PC-9 (cell line): ENCODE measurements at regions not wholly inside any gene's neighbourhood (a gene's known extent, or its start where the extent isn't known, plus 50 kb on each side); places are given as distances from the start of the nearest gene placed in this dataset.

ENCODE experiments used
- BruUV-seq: library from RNA; stranded (reverse); fragments of 400-500 nt; replicated peaks from 2 replicates; lab custom pipeline; 2021; lab: Mats Ljungman, UMichigan
- CTCF ChIA-PET: fragments of 300-600 bp; sonication (Branson Sonifier 250); formaldehyde crosslinking; loops from one replicate; lab custom pipeline; 2022; ENCODE audit warnings: antibody characterized with exemption; lab: Charles Lee
- POLR2A ChIA-PET: fragments of 300-600 bp; sonication (Branson Sonifier 250); formaldehyde crosslinking; loops from one replicate; lab custom pipeline; 2022; ENCODE audit warnings: antibody characterized with exemption; ENCODE audit not compliant: unreplicated experiment; lab: Charles Lee
- DNase-seq, 2 experiments: peaks; one replicate each; pipeline versions ENCODE4 v3.0.0 to v3.0.0-alpha.2; 2015 to 2022; ENCODE audit warnings: mixed read lengths in 1 of 2
- H2AFZ ChIP-seq: fragments of 200-600 bp; sonication (generic); 2 replicates; pipeline ENCODE4 v1.8.1; 2017; ENCODE audit warnings: antibody characterized with exemption
- H3F3A ChIP-seq: fragments of 200-600 bp; sonication (generic); 2 replicates; pipeline ENCODE4 v1.8.1; 2017; ENCODE audit warnings: antibody characterized with exemption, mild to moderate bottlenecking, low read depth; ENCODE audit not compliant: insufficient read depth
- H3K27ac ChIP-seq: fragments of 200-600 bp; sonication (generic); 2 replicates; pipeline ENCODE4 v1.6.1; 2016; ENCODE audit warnings: mixed run types
- H3K27me3 ChIP-seq: fragments of 200-600 bp; sonication (generic); 2 replicates; pipeline ENCODE4 v1.6.1; 2016; ENCODE audit warnings: low read depth, mixed run types; ENCODE audit not compliant: insufficient read depth
- H3K36me3 ChIP-seq: fragments of 200-600 bp; sonication (generic); 2 replicates; pipeline ENCODE4 v1.6.1; 2016; ENCODE audit warnings: low read depth, mixed run types
- H3K4me1 ChIP-seq: fragments of 200-600 bp; sonication (generic); replicated peaks from 2 replicates; pipeline ENCODE4 v1.6.1; 2016; ENCODE audit warnings: mixed run types; ENCODE audit not compliant: insufficient read depth
- H3K4me2 ChIP-seq: fragments of 200-600 bp; sonication (generic); 2 replicates; pipeline ENCODE4 v1.6.1; 2017; ENCODE audit warnings: mixed run types
- H3K4me3 ChIP-seq: fragments of 200-600 bp; sonication (generic); 2 replicates; pipeline ENCODE4 v1.6.1; 2016; ENCODE audit warnings: mixed run types
- H3K79me2 ChIP-seq: fragments of 200-600 bp; sonication (generic); 2 replicates; pipeline ENCODE4 v1.6.1; 2017; ENCODE audit warnings: low read depth, mixed run types
- H3K9me2 ChIP-seq: fragments of 200-600 bp; sonication (generic); 2 replicates; pipeline ENCODE4 v1.8.1; 2017; ENCODE audit warnings: mild to moderate bottlenecking; ENCODE audit not compliant: insufficient read depth
- H3K9me3 ChIP-seq: fragments of 200-600 bp; sonication (generic); 2 replicates; pipeline ENCODE4 v1.8.1; 2016; ENCODE audit warnings: low read depth; ENCODE audit not compliant: insufficient read depth
- H4K20me1 ChIP-seq: fragments of 200-600 bp; sonication (generic); 2 replicates; pipeline ENCODE4 v1.8.1; 2017; ENCODE audit not compliant: insufficient read depth
- EZH2 ChIP-seq: fragments of 200-600 bp; sonication (generic); IDR thresholded peaks from 2 replicates; pipeline ENCODE4 v1.8.0; 2017; ENCODE audit warnings: antibody characterized with exemption, low read depth
- intact Hi-C: fragments of 100-400 bp; cut with micrococcal nuclease; formaldehyde crosslinking; loops from one replicate; pipeline ENCODE4 v1.10.0; 2022; ENCODE audit not compliant: unreplicated experiment
- TF ChIP-seq, protein P1 (sequence below): fragments of 200-600 bp; sonication (generic); conservative IDR thresholded peaks from 2 replicates; pipeline ENCODE4 v1.6.1; 2017; ENCODE audit warnings: mixed run types, antibody characterized with exemption, mild to moderate bottlenecking, moderate library complexity

DNA sequence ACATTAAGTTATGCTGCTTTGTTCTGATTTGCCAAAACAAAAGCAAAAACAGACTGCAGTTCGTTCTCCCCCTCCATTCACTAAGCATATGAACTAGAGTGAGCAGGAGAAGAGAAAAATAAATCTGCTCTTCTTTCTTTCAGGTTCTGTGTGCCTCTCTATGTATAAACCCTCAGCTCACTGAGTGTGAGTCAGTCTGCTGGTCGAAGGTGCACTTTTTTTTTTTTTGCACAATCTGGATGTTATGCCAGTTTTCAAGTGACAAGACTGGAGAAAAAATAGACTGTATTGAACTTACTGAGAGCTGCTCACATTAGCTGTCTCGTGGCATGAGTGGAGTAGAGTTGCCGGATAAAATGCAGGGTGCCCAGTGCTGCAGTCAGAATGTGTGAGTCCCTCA lies 244.6 kb upstream of the ATP10B start:
- Histone ChIP-seq H4K20me1 (no peaks in the 10 kb centered on the region), H3K4me2 (no peak overlapping the region), H3K27me3 (no peaks in the 10 kb centered on the region), H3K4me3 (no peak overlapping the region), H3K36me3 (no peaks in the 10 kb centered on the region), H3K79me2 (no peaks in the 10 kb centered on the region), H3K9me3 (no peaks in the 10 kb centered on the region), H3K27ac (no peak overlapping the region), H2AFZ (no peak overlapping the region), H3K4me1 (no peaks in the 10 kb centered on the region), H3K9me2 (no peaks in the 10 kb centered on the region), H3F3A (no peaks in the 10 kb centered on the region)
- intact Hi-C loops = no loop called here
- TF ChIP-seq, protein P1, sequence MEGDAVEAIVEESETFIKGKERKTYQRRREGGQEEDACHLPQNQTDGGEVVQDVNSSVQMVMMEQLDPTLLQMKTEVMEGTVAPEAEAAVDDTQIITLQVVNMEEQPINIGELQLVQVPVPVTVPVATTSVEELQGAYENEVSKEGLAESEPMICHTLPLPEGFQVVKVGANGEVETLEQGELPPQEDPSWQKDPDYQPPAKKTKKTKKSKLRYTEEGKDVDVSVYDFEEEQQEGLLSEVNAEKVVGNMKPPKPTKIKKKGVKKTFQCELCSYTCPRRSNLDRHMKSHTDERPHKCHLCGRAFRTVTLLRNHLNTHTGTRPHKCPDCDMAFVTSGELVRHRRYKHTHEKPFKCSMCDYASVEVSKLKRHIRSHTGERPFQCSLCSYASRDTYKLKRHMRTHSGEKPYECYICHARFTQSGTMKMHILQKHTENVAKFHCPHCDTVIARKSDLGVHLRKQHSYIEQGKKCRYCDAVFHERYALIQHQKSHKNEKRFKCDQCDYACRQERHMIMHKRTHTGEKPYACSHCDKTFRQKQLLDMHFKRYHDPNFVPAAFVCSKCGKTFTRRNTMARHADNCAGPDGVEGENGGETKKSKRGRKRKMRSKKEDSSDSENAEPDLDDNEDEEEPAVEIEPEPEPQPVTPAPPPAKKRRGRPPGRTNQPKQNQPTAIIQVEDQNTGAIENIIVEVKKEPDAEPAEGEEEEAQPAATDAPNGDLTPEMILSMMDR = no peak
- ChIA-PET CTCF (no interaction called here), POLR2A (no interaction called here)
- no TSS peak for BruUV-seq
- DNase-seq = no peak

DNA sequence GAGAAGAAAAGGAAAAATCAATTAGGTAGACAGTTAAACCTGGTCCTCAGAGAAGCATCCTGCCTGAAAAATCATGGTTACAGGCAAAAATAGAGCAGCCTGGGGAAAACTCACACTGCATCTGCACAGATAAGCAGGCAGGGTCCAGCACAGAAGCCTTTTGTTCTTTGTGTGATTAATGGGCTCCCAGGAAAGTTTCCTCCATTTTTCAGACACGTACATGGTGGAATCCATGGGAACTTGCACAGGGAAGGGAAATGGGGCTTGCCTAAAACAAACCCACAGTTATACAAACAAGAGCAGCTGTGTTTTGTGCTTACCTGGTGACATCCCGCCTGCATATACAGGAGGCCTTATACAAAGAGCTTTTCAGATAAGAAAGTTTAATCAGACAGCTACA lies 243.9 kb upstream of the ATP10B start:
- no peak overlapping the region for H3K27ac ChIP-seq
- H3K27me3 ChIP-seq = no peaks in the 10 kb centered on the region
- H3K4me1 ChIP-seq = no peaks in the 10 kb centered on the region
- H3K79me2 ChIP-seq = no peaks in the 10 kb centered on the region
- no peaks in the 10 kb centered on the region for H3F3A ChIP-seq
- ChIA-PET CTCF (no interaction called here), POLR2A (no interaction called here)
- no peaks in the 10 kb centered on the region for H3K9me2 ChIP-seq
- H4K20me1 ChIP-seq = no peaks in the 10 kb centered on the region
- no TSS peak for BruUV-seq
- intact Hi-C loops = no loop called here
- no peak overlapping the region for H3K4me2 ChIP-seq
- no peaks in the 10 kb centered on the region for H3K36me3 ChIP-seq
- no peaks in the 10 kb centered on the region for H3K9me3 ChIP-seq
- DNase-seq = no peak
- H2AFZ ChIP-seq = no peak overlapping the region
- no peak for TF ChIP-seq EZH2
- TF ChIP-seq, protein P1 = no peak
- H3K4me3 ChIP-seq = no peak overlapping the region

DNA sequence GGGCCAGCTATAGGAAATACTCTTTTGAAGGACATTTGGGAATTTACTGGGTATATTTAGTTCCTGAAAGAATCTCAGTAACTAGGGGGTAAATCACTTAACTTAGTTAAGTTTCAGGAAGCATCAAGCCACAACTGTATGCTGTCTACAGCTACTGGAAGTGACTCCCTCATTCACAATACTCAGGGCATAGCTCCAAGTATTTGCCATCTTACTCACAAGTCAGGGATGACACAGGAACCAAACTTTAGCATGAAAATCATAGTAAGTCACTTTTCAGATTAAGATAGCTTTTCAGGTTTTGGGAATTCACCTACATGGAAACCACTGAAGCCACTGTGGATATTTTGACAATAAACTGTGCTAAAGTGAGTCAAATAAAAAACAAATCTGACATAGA lies 242.4 kb upstream of the ATP10B start:
- Histone ChIP-seq H3K27me3 (no peaks in the 10 kb centered on the region), H3F3A (no peaks in the 10 kb centered on the region), H3K9me3 (no peaks in the 10 kb centered on the region), H3K4me3 (no peak overlapping the region), H3K79me2 (no peaks in the 10 kb centered on the region), H2AFZ (no peak overlapping the region), H4K20me1 (no peaks in the 10 kb centered on the region), H3K4me2 (no peak overlapping the region), H3K27ac (no peak overlapping the region), H3K4me1 (no peaks in the 10 kb centered on the region), H3K9me2 (no peaks in the 10 kb centered on the region), H3K36me3 (no peaks in the 10 kb centered on the region)
- no peak for DNase-seq
- ChIA-PET POLR2A (no interaction called here), CTCF (no interaction called here)
- TF ChIP-seq, protein P1 = no peak
- no peak for TF ChIP-seq EZH2
- intact Hi-C loops = no loop called here
- BruUV-seq = no TSS peak
